Gastroesophageal sphincter (tissue), 4 donors: ENCODE measurements at regions not wholly inside any gene's neighbourhood (a gene's known extent, or its start where the extent isn't known, plus 50 kb on each side); places are given as distances from the start of the nearest gene placed in this dataset.

Experiments
- ATAC-seq: fragments of 150-250 bp; one replicate; pipeline ENCODE4 v1.9.1; 2016; ENCODE audit warnings: mild to moderate bottlenecking, moderate library complexity
- H3K27ac ChIP-seq, 4 donors: fragments of 200-600 bp; sonication (generic) in 3 of 4; 1 replicate in 3 of 4; 2 replicates in 1 of 4; pipeline ENCODE4 v1.5.1; 2016 to 2019
- H3K27me3 ChIP-seq: fragments of 200-600 bp; sonication (generic); one replicate; pipeline ENCODE4 v1.5.1; 2019
- H3K36me3 ChIP-seq, 2 donors: fragments of 200-600 bp; sonication (generic); one replicate each; pipeline ENCODE4 v1.5.1; 2019; ENCODE audit warnings: control low read depth in 1 of 2
- H3K4me1 ChIP-seq, 3 donors: fragments of 200-600 bp; sonication (generic); 1 replicate in 2 of 3; 2 replicates in 1 of 3; pipeline ENCODE4 v1.5.1; 2016 to 2019; ENCODE audit warnings: control low read depth in 2 of 3
- H3K4me3 ChIP-seq, 2 donors: fragments of 200-600 bp; sonication (generic); one replicate each; pipeline ENCODE4 v1.5.1; 2019; ENCODE audit warnings: mild to moderate bottlenecking in 1 of 2, moderate library complexity in 1 of 2
- H3K9me3 ChIP-seq, 3 donors: fragments of 200-600 bp; sonication (generic); one replicate each; pipeline ENCODE4 v1.5.1; 2017 to 2019; ENCODE audit warnings: control low read depth in 2 of 3
- CTCF ChIP-seq, 4 experiments: fragments of 200-600 bp in 2 of 4; fragments of 450-650 bp in 2 of 4; sonication (generic) in 1 of 4; IDR thresholded peaks; one replicate each; pipeline ENCODE4 v1.5.1; 2017 to 2019; ENCODE audit warnings: antibody characterized with exemption in 4 of 4, mild to moderate bottlenecking in 2 of 4, moderate library complexity in 2 of 4
- EP300 ChIP-seq: sonication (generic); formaldehyde crosslinking; IDR thresholded peaks from one replicate; pipeline ENCODE4 v1.6.1; 2017; ENCODE audit warnings: antibody characterized with exemption, mild to moderate bottlenecking
- POLR2A ChIP-seq, 2 donors: fragments of 450-650 bp; IDR thresholded peaks; one replicate each; pipeline ENCODE4 v1.6.1; 2017; ENCODE audit warnings: antibody characterized with exemption in 2 of 2, mild to moderate bottlenecking in 2 of 2, moderate library complexity in 1 of 2
- POLR2AphosphoS5 ChIP-seq: sonication (generic); formaldehyde crosslinking; IDR thresholded peaks from one replicate; pipeline ENCODE4 v1.6.1; 2017; ENCODE audit warnings: antibody characterized with exemption
- WGBS, 2 donors: methylation state at CpG; one replicate each; pipeline ENCODE4 v1.1.5; 2018; ENCODE audit warnings: low coverage in 1 of 2; 5-methylcytosine and 5-hydroxymethylcytosine counted together

- TF ChIP-seq POLR2A (IDR thresholded peaks at IDR 0.05): no peak
- TF ChIP-seq POLR2AphosphoS5: no peak
- no peak for TF ChIP-seq EP300
- no peak for TF ChIP-seq CTCF (IDR thresholded peaks at IDR 0.05)
- 64 to 74% methylated on average over 7 to 8 of the region's 8 CpGs for WGBS, 2 donors
- Histone ChIP-seq H3K27ac (no peak overlapping the region), H3K36me3 (no peaks in the 10 kb centered on the region), H3K4me1 (no peaks in the 10 kb centered on the region), H3K27me3 (peaks cover 56% of the 10 kb centered on the region), H3K4me3 (no peak overlapping the region), H3K9me3 (no peaks in the 10 kb centered on the region)
- ATAC-seq: no peak
Observed at GRCh38 chr22:49188091-49188490, 639.6 kb downstream of the BRD1 start.

GRCh38 chr22:49186762-49187161, 640.9 kb downstream of the BRD1 start:
- Histone ChIP-seq H3K4me3 (no peak overlapping the region), H3K27me3 (peaks cover 56% of the 10 kb centered on the region), H3K4me1 (no peaks in the 10 kb centered on the region), H3K9me3 (no peaks in the 10 kb centered on the region), H3K36me3 (no peaks in the 10 kb centered on the region), H3K27ac (no peak overlapping the region)
- WGBS, 2 donors: 0 to 78% methylated on average over 1 to 3 of the region's 12 CpGs
- no peak for ATAC-seq
- TF ChIP-seq POLR2A (IDR thresholded peaks at IDR 0.05) (no peak), POLR2AphosphoS5 (no peak), EP300 (no peak), CTCF (IDR thresholded peaks at IDR 0.05) (no peak)

GRCh38 chr22:49186293-49186692, 641.4 kb downstream of the BRD1 start:
- WGBS, 2 donors: 90 to 100% methylated on average over 1 of the region's 1 CpG
- no peak for TF ChIP-seq EP300
- TF ChIP-seq CTCF (IDR thresholded peaks at IDR 0.05): no peak
- TF ChIP-seq POLR2AphosphoS5: no peak
- no peak for TF ChIP-seq POLR2A (IDR thresholded peaks at IDR 0.05)
- H3K9me3 ChIP-seq: no peaks in the 10 kb centered on the region
- peaks cover 56% of the 10 kb centered on the region for H3K27me3 ChIP-seq
- no peak overlapping the region for H3K27ac ChIP-seq
- H3K4me1 ChIP-seq: no peaks in the 10 kb centered on the region
- no peak overlapping the region for H3K4me3 ChIP-seq
- no peak for ATAC-seq
- H3K36me3 ChIP-seq: no peaks in the 10 kb centered on the region

GRCh38 chr22:49185312-49185969, 642.2 kb downstream of the BRD1 start:
- no peaks in the 10 kb centered on the region for H3K9me3 ChIP-seq
- no peak overlapping the region for H3K27ac ChIP-seq
- WGBS, 2 donors: 82 to 84% methylated on average over 3 of the region's 4 CpGs
- H3K27me3 ChIP-seq: peaks cover 53% of the 10 kb centered on the region
- TF ChIP-seq EP300 (no peak), CTCF (IDR thresholded peaks at IDR 0.05) (no peak), POLR2AphosphoS5 (no peak), POLR2A (IDR thresholded peaks at IDR 0.05) (no peak)
- no peak for ATAC-seq
- no peak overlapping the region for H3K4me3 ChIP-seq
- no peaks in the 10 kb centered on the region for H3K36me3 ChIP-seq
- H3K4me1 ChIP-seq: no peaks in the 10 kb centered on the region

- H3K4me1 ChIP-seq: no peaks in the 10 kb centered on the region
- H3K36me3 ChIP-seq: no peaks in the 10 kb centered on the region
- WGBS, 2 donors: 79 to 80% methylated on average over 5 to 12 of the region's 15 CpGs
- TF ChIP-seq EP300 (no peak), CTCF (IDR thresholded peaks at IDR 0.05) (no peak), POLR2A (IDR thresholded peaks at IDR 0.05) (no peak), POLR2AphosphoS5 (no peak)
- H3K4me3 ChIP-seq: no peak overlapping the region
- no peaks in the 10 kb centered on the region for H3K9me3 ChIP-seq
- no peak overlapping the region for H3K27ac ChIP-seq
- H3K27me3 ChIP-seq: peaks cover 57% of the 10 kb centered on the region
- no peak for ATAC-seq
Observed at GRCh38 chr22:49184736-49185135, 642.9 kb downstream of the BRD1 start.
